HT1080 (cell line): ENCODE measurements at regions not wholly inside any gene's neighbourhood (a gene's known extent, or its start where the extent isn't known, plus 50 kb on each side); places are given as distances from the start of the nearest gene placed in this dataset.
"Not testable (repeated sequence)": the region's sequence is repeated elsewhere in the genome, so short reads cannot be mapped to it uniquely, and the experiment has no call there.

Experiments used
- DNase-seq: peaks from one replicate; pipeline ENCODE4 v3.0.0-alpha.2; 2015; ENCODE audit warnings: low read depth

GRCh38 chr6:23635150-23635549, 490.9 kb upstream of the NRSN1 start:
- DNase-seq: no peak

GRCh38 chr6:23637296-23637695, 488.7 kb upstream of the NRSN1 start:
- DNase-seq: peak; percentile 28

GRCh38 chr6:23642849-23643248, 483.2 kb upstream of the NRSN1 start:
- DNase-seq: no peak

- DNase-seq: no peak
Observed at GRCh38 chr6:23647045-23647444, 479.0 kb upstream of the NRSN1 start.

GRCh38 chr6:23650676-23651075, 475.3 kb upstream of the NRSN1 start:
- peak; percentile 8 for DNase-seq

- no peak for DNase-seq
Observed at GRCh38 chr6:23654745-23655144, 471.3 kb upstream of the NRSN1 start.

- no peak for DNase-seq
Observed at GRCh38 chr6:23655525-23655924, 470.5 kb upstream of the NRSN1 start.

GRCh38 chr6:23656255-23657194, 469.5 kb upstream of the NRSN1 start:
- DNase-seq: no peak

GRCh38 chr6:23659125-23659524, 466.9 kb upstream of the NRSN1 start:
- peak; percentile 11 for DNase-seq

- no peak for DNase-seq
Observed at GRCh38 chr6:23661549-23661948, 464.5 kb upstream of the NRSN1 start.

GRCh38 chr6:23663096-23663495, 462.9 kb upstream of the NRSN1 start:
- DNase-seq: no peak

- no peak for DNase-seq
Observed at GRCh38 chr6:23663652-23664051, 462.4 kb upstream of the NRSN1 start.

- DNase-seq: not testable (repeated sequence)
Observed at GRCh38 chr6:23665911-23666310, 460.1 kb upstream of the NRSN1 start.

GRCh38 chr6:23672737-23673136, 453.3 kb upstream of the NRSN1 start:
- no peak for DNase-seq

- no peak for DNase-seq
Observed at GRCh38 chr6:23678626-23679025, 447.4 kb upstream of the NRSN1 start.

- no peak for DNase-seq
Observed at GRCh38 chr6:23681743-23682142, 444.3 kb upstream of the NRSN1 start.

GRCh38 chr6:23688650-23689049, 437.4 kb upstream of the NRSN1 start:
- DNase-seq: no peak

- DNase-seq: no peak
Observed at GRCh38 chr6:23690453-23691049, 435.5 kb upstream of the NRSN1 start.

- no peak for DNase-seq
Observed at GRCh38 chr6:23692184-23692583, 433.8 kb upstream of the NRSN1 start.

GRCh38 chr6:23696992-23697391, 429.0 kb upstream of the NRSN1 start:
- peak; percentile 7 for DNase-seq

- no peak for DNase-seq
Observed at GRCh38 chr6:23704479-23705052, 421.4 kb upstream of the NRSN1 start.

GRCh38 chr6:23705697-23706096, 420.3 kb upstream of the NRSN1 start:
- no peak for DNase-seq
